IPS-18c (cell line): ENCODE measurements at regions not wholly inside any gene's neighbourhood (a gene's known extent, or its start where the extent isn't known, plus 50 kb on each side); places are given as distances from the start of the nearest gene placed in this dataset.
"Not testable (repeated sequence)": the region's sequence is repeated elsewhere in the genome, so short reads cannot be mapped to it uniquely, and the experiment has no call there.

Experiments
- H3K4me3 ChIP-seq: 2 replicates; pipeline ENCODE4 v1.7.0; 2013; ENCODE audit warnings: low read depth, mild to moderate bottlenecking, low read length, moderate library complexity; ENCODE audit not compliant: insufficient read depth
- H3K9me3 ChIP-seq: one replicate; pipeline ENCODE4 v1.6.1; 2013; ENCODE audit warnings: mild to moderate bottlenecking, low read length, moderate library complexity; ENCODE audit not compliant: control insufficient read depth, insufficient read depth

DNA sequence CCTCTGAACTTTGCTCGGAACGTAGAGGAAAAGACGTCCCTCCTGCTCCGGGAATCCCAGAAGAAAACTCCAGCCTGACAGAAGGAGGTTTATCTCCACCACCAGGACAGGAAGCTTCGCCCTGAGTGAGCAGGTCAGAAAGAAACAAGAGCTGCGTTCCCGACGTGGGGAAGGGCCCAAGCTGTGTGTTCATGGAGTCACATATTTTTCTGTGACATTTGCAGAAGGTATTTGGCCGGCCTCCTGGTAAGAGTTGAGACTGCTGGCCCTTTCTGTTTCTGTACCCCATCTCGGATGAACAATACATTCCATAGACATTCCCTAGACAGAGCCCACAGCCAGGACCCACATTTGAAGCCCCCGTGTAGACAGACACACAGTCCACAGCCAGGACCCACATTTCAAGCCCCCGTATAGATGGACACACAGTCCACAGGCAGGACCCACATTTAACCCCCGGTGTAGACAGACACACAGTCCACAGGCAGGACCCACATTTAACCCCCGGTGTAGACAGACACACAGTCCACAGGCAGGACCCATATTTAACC lies 230.8 kb downstream of the SHOX start:
- no peak overlapping the region for H3K4me3 ChIP-seq
- H3K9me3 ChIP-seq, result peaks cover 6% of the 10 kb centered on the region

GRCh38 chrX:859329-859728 lies 228.7 kb downstream of the SHOX start:
- H3K9me3 ChIP-seq, result peaks cover 6% of the 10 kb centered on the region
- no peak overlapping the region for H3K4me3 ChIP-seq

DNA sequence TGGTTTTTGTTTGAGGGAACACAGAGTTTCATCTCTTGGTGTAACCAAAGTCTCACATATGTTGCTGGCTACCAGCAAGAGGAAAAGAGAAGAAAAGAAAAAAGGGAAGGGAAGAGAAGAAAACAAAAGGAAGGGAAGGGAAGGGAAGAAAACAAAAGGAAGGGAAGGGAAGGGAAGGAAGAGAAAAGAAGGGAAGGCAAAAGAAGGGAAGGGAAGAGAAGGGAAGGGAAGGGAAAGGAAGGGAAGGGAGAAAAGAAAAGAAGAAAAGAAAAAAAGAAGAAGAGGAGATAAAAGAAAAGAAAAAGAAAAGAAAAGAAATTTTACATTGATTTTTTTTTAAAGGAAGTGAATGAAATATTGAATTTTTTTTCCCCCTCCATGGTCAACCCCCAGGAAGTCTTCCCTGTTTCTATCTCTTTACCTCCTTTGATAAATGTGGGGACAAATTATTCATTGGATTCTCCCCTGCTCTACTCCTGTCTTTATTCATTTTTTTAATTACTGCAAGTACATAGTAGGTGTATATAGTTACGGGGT lies 228.0 kb downstream of the SHOX start:
- Histone ChIP-seq H3K4me3 (no peak overlapping the region), H3K9me3 (peaks cover 6% of the 10 kb centered on the region)

DNA sequence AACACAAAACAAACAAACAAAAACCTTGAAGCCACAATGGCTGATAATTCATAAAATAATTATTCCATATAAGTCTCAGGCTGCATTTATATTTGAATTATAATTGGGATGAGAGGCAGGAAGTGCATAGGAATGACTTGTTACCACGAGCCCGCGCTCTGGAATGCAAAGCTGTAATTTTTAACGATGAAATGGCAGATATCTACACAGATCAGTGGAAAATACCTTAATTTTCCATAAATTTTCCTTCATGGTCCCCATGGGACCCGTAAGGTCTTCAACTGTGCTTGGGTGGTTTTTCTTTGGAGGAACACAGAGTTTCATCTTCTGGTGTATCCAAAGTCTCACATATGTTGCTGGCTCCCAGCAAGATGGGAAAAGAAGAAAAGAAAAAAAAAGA lies 226.8 kb downstream of the SHOX start:
- Histone ChIP-seq H3K4me3 (no peak overlapping the region), H3K9me3 (peaks cover 3% of the 10 kb centered on the region)

DNA sequence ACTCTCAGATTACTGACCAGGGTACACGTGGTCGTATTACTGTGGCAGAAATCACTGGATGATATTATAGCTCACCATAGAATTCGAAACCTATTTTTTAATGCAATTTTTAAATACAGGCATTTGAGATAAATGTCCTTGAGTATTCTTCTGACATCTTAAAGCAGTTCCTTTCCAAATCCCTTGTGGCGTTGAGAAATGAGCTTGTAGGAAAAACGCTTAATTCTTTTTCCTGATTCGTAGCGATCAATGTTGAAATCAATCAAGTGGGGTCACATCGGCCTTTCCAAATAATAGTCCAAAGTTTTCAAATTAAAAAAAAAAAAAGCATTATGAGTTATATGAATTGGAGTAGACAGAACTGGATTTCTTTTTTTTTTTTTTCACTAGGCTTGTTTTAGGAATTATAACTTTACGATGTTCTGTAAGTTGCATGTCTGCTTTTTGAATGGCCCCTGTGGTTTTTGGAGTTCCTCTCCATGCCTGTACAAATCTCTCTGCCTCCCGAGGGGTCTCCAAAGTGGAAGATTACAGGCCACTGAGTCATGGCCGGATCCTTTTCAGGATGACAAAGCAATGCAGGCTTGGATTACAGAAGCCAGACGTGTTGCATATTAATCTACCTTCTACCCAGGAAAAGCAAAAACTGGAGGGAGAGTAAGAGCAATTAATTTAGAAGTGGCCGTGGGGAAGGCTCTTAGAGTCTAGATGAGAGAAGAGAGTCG lies 226.1 kb downstream of the SHOX start:
- H3K4me3 ChIP-seq, result no peak overlapping the region
- H3K9me3 ChIP-seq, result peaks cover 3% of the 10 kb centered on the region

GRCh38 chrX:853304-853703 lies 222.7 kb downstream of the SHOX start:
- peaks cover 8% of the 10 kb centered on the region for H3K9me3 ChIP-seq

DNA sequence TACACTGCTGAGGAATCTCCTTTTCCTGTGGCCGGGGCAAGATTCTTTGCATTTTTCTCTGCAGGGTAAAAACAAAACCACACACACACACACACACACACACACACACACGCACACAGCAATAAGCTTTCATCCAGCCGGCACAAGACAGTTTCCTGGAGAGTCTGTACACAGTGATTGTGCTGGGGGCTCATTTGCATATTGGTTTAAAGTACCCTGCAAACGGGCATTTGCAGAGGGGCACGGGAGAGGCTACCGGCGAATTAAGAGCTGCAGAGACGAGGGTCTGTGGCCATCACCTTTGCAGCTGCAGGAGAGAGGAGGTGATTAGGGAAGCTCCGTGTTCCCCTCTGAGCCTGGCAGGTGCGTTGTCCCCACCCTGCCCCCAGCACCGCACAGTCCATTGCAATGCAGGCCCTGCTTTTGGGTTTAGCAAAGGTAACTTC lies 219.9 kb downstream of the SHOX start:
- no peak overlapping the region for H3K4me3 ChIP-seq
- H3K9me3 ChIP-seq, result peaks cover 5% of the 10 kb centered on the region

More at GRCh38 chrX:853304-853703, 222.7 kb downstream of the SHOX start:
- no peak overlapping the region; the same call in 1 of the 2 replicates for H3K4me3 ChIP-seq

GRCh38 chrX:848386-848785 lies 217.8 kb downstream of the SHOX start:
- no peak overlapping the region for H3K4me3 ChIP-seq
- H3K9me3 ChIP-seq, result peaks cover 6% of the 10 kb centered on the region

DNA sequence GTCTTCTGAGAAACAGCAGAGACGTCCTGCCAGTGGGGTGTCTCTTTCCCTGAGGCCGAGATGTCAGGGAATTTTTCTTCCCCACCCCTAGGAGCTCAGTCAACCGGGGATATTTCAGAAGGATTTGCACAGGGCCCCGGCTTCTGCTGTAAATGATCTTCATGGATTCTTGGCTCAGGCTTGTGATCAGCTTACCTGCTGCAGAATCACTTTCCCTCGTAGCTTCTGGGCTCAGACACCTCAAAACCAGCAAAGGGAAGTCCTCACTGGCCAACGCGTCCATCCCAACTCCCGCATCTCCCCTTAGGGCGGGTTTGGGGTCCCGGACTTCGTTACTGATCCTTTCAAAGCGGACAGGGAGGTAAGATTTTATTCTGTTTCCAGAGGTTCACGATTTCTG lies 212.7 kb downstream of the SHOX start:
- H3K4me3 ChIP-seq, result no peak overlapping the region
- peaks cover 6% of the 10 kb centered on the region for H3K9me3 ChIP-seq

DNA sequence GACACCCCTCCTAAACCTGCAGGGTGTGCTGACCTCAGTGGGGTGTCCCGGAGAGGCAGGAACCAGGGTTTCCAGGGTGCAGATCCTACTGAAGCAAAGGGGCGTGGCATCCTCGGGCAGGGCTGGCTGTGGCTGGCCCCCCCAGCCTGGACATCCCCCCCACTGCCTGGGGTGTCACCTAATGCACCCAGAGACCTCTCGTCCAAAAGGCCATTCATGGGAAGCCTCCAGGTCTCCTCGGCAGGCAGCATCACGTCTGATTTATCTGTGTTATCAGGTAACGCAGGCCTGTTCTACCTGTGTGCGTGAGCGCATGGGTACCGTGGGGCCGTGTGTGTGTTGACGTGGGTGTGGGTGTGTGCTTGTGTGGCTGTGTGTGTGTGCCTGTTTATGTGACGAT lies 210.0 kb downstream of the SHOX start:
- Histone ChIP-seq H3K9me3 (peaks cover 12% of the 10 kb centered on the region), H3K4me3 (no peak overlapping the region)

DNA sequence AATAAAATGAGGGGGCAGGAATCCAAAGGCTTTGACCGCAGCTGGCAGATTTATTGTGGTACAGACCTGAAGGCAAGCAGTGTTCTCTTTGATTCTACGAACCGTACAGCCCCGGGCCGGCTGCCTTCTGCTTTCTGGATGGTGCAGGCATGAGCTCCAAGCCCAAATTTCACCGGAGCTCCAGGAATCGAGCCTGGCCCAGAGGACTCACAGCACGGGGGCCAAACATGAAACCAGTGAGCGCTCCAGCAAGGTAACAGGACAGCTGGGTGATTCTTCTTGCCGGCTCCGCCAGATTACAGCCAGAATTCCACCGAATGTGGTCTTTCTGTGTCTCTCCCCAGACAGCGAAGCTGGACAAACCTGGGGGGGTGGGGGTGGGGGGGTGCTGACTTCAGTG lies 208.1 kb downstream of the SHOX start:
- H3K9me3 ChIP-seq, result peaks cover 15% of the 10 kb centered on the region
- H3K4me3 ChIP-seq, result not testable (repeated sequence)

GRCh38 chrX:835857-836256 lies 205.3 kb downstream of the SHOX start:
- peaks cover 14% of the 10 kb centered on the region for H3K9me3 ChIP-seq
- H3K4me3 ChIP-seq, result not testable (repeated sequence)

DNA sequence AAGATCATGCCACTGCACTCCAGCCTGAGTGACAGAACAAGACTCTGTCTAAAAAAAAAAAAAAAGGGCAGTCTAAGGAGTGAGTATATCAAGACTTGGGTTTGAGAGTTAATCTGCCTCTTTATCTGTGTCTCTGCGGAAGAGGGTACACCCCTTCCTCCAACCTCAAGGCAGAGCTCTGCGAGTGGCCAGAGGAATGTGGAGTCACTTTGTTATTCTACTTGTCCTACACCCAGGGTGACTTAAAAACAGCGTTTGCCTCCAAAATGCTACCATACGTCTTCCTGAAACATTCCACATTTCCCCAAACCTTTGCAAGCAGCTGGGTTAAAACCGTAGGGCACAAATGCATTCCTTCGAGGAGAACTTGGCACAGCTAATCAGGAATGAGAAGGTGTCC lies 199.9 kb downstream of the SHOX start:
- Histone ChIP-seq H3K4me3 (no peak overlapping the region), H3K9me3 (peaks cover 13% of the 10 kb centered on the region)

DNA sequence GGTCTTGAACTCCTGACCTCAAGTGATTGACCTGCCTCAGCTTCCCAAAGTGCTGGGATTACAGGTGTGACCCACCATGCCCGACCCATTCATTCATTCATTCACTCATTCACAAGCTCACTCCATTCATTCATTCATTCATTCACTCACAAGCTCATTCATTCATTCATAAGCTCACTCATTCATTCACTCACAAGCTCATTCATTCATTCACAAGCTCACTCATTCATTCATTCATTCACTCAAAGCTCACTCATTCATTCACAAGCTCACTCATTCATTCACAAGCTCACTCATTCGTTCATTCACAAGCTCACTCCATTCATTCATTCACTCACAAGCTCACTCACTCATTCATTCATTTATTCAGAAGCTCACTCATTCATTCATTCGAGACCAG lies 198.6 kb downstream of the SHOX start:
- Histone ChIP-seq H3K9me3 (peaks cover 13% of the 10 kb centered on the region), H3K4me3 (no peak overlapping the region)

DNA sequence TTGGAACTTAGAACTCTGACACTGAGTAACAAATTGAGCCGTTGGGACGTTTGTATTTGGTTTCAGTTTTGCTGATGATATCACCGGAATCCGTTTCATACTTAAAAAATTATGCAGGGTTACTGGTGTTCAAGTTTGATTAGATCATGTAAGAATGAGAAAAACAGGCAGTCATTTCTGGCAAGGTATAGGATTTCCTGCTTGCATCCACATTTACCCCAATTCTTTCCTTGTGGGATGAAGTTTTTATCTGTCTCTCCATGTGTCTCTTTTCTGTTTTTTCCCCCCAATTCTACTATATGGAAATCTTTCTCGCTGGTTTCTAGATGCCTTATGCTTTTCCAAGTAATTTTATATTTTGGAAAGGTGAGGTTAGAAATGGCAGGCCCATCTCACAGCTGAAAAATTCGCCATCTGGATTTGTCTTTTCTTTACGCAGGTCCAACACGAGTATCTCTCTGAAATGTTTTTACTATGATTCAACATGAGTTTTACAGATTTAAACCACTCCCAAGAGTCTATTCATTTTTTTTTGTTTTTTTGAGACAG lies 197.9 kb downstream of the SHOX start:
- no peak overlapping the region for H3K4me3 ChIP-seq
- peaks cover 11% of the 10 kb centered on the region for H3K9me3 ChIP-seq

- peaks cover 16% of the 10 kb centered on the region for H3K9me3 ChIP-seq
- H3K4me3 ChIP-seq, result no peak overlapping the region
Measured at GRCh38 chrX:826448-826847, 195.9 kb downstream of the SHOX start.

GRCh38 chrX:825991-826390 lies 195.4 kb downstream of the SHOX start:
- Histone ChIP-seq H3K4me3 (no peak overlapping the region), H3K9me3 (peaks cover 19% of the 10 kb centered on the region)

DNA sequence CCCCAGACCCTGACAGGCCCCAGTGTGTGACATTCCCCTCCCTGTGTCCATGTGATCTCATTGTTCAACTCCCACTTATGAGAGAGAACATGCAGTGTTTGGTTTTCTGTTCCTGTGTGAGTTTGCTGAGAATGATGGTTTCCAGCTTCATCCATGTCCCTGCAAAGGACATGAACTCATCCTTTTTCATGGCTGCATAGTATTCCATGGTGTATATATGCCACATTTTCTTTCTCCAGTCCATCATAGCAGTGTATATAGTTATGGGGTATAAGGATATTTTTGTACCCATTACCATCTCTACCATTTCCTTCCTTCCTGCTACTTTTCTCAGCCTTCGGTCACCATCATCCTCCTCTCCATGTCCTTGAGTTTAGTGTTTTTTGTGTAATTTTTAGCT lies 192.5 kb downstream of the SHOX start:
- not testable (repeated sequence) for H3K4me3 ChIP-seq
- H3K9me3 ChIP-seq, result peaks cover 20% of the 10 kb centered on the region
